NCI-H82 (cell line): ENCODE measurements at regions not wholly inside any gene's neighbourhood (a gene's known extent, or its start where the extent isn't known, plus 50 kb on each side); places are given as distances from the start of the nearest gene placed in this dataset.
A peak's percentile ranks its signal among the peaks of the same experiment; 100 is the strongest.
"Not testable (repeated sequence)": the region's sequence is repeated elsewhere in the genome, so short reads cannot be mapped to it uniquely, and the experiment has no call there.

ENCODE experiments used
- DNase-seq: peaks from one replicate; lab custom pipeline; 2025; lab: John Stamatoyannopoulos, UW

DNA sequence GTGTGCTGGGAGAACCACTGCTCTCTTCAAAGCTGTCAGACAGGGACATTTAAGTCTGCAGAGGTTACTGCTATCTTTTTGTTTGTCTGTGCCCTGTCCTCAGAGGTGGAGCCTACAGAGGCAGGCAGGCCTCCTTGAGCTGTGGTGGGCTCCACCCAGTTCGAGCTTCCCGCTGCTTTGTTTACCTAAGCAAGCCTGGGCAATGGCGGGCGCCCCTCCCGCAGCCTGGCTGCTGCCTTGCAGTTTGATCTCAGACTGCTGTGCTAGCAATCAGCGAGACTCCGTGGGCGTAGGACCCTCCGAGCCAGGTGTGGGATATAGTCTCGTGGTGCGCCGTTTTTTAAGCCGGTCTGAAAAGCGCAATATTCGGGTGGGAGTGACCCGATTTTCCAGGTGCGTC is 164.0 kb downstream of the HRH4 start:
- not testable (repeated sequence) for DNase-seq

DNA sequence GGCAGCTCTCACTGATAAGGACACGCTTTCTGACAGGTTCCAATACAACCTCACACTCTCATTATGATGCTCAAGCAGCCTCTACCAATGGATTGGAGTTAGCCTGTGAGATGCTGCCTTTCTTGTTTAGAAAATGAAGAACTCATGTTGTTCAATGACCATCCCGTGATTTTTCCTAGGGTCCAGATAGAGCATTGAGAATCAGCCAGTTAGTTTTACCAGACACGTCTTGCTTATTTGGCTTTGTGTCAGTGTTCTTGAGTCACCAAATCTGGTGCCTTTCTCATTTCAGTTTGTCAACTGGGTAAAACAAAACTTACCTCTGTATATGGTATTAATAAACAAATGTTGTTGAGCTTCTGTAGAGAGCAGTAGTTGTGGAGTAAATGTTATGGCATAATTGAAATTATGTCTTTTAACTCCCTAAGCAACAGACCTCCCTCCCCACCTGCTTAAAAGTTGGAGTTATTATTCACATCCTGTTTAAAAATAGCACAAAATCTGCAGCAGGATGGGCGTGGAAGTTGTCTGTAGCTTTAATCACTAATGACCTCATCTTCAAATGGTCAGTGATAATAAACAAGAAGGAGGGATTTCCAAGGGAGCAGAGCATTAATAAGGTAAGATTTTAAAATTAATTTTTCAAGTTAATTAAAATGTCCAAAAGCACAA is 167.3 kb downstream of the HRH4 start:
- DNase-seq = no peak

DNA sequence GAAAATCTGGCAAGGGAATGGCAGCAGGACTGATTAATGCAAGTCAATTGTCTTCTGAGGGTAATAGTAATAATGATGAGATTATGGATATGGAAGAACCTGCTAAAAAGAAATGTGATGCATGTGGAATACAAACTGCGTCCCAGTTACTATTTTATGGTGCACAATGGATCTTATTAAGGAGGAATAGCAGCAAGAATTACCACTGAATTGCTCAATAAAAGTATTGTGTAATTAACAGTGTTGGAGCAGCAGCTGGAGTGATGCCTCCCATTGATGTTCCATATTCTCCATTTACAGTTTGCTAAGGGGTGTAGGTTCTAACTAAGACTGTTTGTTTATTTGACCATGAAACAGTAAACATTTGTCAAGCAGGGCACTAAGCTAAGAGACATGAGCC is 167.9 kb downstream of the HRH4 start:
- DNase-seq = no peak

DNA sequence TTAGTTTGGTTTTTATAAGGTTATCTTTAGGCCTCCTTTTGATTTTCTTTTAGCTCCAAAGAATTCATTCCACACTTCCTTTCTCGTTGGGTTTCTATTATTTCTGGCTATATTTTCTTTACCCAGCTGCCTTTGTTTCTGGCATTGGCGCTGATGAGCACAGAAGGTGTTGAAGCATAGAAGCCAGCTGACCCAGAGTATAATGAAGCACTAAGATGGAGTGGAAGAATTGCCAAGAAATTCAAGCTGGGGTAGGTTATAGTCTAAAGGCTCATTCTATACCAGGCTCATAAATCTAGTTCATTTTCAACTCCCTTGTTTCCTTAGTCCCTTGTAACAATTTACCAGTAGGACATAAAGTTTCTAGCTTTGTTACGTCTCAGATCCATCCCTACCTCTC is 169.5 kb downstream of the HRH4 start:
- DNase-seq = no peak

DNA sequence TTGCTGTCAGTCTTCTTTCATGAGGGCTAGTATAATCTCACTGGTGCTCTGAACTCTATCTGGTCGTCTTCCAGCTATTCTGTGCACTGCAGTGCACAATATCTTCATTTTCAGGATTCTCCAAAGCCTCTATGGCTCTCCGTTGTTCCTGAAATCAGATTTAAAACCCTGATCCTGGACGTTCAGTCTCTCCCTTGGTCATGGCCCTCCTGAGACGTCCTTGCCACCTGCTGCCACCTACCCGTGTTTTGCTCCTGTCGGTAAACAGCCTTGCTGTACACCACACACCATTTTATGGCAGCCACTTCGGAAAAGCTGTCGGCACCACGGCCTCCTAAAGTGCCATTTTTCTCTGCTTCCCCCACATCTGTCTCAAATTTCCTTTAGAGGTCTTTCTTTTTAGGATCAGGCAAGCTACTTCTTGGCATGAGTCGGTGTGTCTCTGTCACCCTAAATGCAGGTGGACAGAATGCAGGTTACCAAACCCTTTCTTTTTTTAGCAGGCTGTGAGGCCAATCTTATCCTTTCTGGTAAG is 170.0 kb downstream of the HRH4 start:
- peak; percentile 46 for DNase-seq

DNA sequence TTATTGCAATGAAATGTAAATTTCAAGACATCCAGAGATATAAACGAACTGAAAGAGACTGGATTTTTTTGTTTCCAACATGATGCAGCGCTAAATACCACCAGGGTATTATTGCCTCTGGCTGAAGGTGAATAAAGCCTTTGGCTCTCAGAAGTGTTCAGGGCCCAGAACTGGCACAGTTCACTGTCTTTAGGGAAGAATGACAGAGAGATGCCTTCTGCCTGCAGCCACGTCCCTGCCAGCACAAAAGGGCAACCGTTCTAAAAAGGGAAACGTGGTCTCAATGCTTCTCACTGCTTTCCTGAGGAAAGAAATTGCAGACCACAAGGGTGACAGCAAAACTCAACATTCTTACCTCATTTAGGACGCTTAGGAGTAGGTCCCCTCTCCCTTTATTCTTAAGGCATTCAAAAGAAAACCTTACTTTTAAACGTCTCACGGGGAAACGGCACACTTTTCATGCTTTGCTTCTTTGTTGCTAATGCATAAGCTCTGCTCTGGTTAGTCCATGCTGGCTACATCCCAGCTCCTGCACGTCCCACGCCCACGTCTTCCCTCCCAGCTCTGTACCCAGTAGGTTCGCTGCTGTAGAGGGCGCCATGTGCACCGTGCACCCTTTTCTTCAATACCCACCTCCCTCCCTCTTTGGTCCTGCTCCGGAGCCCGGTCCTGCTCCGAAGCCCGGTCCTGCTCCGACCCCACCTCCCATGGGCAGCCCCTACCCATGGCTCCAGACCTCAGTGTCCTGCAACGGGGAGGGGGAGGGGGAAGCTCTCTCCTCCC is 171.0 kb downstream of the HRH4 start:
- peak; percentile 87 for DNase-seq

DNA sequence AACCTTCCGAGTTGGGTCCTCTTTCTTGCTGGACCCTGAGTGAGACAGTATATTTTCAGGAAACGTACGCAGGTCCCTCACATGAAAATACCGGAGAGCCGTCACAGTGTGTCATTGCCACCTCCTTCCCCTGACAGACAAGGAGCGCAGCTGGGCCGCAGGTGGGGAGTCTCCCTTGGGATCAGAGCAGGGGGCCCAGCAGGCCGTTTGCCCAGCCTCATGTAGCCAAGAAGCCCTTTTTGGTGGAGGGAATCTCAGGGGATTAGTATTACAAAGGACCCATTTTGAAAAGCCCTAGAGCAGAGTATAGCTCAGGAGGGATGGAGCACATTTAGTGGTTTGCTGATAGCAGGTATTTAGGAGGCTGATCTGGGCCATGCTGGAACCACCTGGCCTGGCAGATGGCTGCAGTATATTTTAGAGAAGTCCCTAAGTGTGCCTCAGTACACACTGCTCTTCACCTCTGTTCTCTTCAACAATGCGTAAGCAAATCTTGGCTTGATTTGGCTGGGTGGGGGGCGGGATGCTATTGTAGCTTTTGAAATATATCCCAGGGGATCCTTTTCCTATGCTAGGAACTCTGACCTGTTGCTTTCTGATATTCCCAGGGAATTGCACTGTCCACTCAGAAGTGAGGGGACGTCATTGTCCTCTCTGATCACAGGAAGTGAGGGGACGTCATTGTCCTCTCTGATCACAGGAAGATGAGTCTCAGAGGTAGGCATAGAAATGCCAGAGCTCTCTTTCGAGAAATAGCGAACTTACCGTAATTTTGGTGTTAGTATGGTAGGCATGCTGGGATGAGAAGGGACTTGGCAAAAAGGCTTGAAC is 171.9 kb downstream of the HRH4 start:
- peak; percentile 98 for DNase-seq

DNA sequence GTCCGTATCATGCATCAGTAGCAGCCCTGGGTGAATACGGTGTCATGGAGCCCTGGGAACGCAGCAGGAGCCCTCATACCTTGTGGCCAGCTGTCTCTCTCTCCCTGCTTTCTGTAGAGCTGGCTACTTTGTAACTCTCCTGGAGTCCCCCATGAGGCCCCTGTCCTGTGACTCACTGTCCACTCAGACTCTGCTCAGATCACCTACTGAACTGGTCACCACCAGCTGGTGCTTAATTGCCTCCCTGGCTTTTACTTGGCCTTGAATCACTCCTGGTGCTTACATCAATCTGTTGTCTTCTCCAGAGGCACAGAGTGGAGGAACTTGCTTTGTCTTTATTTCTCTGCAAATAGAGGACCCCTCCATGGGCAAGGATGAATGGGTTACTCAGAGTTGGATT is 172.7 kb downstream of the HRH4 start:
- peak; percentile 66 for DNase-seq

DNA sequence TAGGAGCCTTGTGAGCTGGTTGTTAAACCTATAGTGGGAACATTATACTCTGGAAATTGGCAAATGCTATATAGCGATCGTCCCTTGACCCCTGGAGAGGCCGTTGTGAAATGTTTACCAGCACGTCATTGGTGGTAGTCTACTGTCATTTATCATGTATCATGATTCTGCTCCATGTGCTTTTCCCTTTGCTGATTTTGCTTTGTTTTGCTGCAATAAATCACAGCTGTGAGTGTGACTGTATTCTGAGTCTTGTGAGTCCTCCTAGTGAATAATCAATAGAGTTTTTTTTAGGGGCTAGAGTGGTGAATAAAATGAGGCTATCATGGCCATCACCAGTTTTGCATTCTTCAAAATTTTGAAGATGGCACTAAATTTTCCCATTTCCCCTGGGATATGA is 189.1 kb downstream of the HRH4 start:
- no peak for DNase-seq

DNA sequence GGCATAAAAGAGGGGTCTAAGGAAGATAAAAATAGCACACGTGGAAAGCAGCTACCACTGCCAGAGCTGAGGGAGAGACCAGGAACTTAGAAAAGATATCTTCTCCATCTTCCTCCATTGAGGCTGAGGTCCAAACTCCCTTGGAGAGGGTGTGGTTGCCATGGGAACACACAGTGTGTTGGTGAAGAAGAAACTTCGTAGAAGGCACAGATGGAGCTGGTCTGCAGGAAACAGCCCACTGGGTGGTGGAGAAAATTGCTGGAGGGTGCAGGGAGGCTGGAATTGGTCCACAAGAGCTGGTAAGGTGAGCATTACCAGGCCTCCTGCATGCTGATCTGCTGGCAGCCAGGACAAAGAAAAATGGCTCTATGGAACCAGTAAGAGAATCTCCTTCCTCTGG is 191.0 kb downstream of the HRH4 start:
- DNase-seq = no peak

DNA sequence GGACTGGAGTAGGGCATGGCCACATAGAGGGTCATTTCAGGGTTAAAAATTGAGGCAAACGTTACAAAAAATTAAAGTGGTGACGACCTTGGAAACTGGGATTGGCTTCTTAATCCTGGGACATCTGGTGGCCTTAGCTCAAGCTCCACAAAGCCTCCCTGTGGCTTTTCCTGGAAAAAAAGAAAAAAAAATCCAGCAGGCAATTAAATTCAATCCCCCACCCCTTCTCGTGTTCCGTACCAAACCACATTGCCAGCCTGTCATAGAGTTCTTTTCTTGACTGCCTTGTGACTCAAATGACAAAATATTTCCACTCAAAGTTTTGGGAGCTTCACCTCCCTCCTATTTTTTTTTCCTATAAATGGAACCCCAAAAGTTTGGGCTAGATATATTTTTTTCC is 195.6 kb downstream of the HRH4 start:
- peak; percentile 87 for DNase-seq

DNA sequence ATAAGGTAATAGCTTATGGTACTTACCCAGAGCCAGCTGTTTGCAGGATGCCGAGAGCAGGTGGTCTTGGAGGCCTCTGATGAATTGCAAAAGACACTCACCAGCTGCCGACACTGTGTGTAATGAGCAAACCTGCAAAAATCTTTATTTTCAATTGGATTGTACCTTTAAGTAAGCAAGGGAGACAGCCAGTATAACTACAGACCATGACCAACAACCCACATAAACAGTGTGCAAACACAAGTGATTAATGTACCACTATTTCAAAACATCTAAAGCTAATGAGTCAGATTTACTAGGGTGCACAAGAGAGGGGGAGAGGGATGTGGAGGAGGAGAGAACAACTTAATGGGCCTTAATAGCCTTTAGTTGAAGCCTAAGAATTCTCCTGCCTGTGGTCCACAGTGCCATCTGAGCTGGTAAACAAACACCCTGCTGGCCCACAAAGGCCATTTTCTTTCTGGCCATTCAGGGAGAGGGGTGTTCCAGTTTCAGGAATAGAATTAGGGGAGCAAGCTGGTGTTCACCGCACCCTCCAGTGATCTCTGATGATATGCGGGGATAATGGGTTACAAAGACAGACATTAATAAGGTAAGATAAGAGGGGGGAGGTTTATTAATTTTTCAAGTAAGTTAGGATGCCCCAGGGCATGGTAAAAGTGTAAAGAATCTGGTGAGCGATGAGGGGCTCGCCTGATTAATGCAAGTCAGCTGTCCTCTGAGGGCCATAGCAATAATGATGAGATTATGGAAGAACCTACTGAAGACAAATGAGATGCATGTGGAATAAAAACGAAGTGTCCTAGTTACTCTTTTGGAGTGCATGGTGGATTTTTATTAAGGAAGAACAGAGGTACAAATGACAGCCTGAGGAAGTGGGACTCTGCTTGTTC is 196.4 kb downstream of the HRH4 start:
- peak; percentile 97 for DNase-seq

DNA sequence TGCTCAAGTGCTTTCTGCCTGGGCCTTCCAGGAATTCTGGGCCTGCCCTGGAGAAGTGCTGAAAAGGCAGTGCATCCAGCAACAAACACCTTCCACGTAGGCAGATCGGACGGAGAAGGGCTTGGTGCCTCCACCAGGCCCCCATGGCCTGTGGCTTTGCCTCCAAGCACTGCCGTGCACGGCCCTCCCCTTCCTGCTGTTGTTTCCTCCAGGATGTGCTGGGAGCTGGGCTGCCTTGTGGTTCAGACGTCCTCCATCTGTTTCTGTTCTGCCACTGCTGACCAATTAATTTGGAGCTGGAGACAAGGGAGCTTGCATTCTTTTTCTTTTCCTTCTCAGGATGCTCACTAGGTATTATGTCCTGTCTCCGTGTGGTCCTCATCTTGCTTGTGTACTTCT is 197.0 kb downstream of the HRH4 start:
- DNase-seq = peak; percentile 74

DNA sequence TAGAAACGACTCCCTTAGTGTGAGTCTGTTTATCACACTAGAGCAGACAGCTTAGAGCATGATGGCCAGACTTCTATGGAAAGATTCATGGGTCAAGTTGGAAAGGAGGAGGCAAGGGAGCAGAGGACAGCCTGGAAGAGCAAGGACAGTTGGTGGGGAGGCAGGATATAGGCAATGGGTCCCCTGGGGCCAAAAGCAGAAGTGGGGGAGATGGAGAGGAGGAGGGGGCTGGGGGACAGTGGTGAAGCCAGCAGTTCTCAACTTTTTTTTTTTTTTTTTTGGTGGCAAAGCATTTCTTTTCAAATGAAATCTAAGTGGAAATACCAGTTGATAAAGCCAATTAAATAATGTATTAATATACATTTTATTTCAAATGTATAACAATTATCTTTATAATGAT is 197.9 kb downstream of the HRH4 start:
- DNase-seq = peak; percentile 27

DNA sequence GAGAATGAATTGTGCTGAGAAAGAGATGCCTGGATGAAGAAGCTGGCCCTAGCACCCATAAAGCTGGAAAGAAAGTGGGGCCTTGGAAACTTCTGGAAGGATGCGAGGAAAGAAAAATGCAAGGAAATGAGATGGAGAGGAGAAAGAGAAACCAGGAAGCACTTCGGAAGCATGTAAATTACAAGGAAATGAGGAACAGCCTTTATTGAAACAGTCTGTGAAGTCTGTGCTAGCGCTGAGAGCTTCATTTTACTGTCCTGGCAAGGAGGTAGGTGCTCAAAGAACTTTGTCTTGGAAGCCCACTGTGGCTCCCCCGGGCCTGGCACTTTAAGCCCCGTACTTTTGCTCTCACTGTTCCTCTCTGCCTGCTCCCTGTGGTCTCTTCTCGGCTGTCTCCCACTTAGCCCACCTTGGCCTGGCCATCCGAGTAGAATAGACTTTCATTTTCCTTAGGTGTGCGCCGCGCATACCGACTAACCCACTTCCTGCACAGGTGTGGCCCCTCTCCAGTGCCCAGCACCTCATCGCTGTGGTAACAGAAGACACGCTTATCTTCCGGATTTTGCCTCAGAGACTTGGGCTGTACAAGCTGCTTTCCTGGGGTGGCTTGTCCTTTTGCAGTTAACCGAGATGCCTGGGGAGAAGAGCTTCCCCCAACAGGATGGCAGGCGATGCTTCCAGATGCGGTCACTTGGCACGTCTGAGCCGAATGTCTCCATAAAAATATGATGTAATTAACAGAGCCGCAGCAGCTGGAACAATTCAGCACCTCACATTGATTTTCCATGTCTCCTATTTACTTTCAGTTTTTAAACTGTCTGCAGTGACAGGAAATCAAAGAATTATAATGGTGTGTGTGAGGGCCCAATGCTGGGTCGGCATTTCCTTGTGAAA is 199.6 kb downstream of the HRH4 start:
- no peak for DNase-seq

DNA sequence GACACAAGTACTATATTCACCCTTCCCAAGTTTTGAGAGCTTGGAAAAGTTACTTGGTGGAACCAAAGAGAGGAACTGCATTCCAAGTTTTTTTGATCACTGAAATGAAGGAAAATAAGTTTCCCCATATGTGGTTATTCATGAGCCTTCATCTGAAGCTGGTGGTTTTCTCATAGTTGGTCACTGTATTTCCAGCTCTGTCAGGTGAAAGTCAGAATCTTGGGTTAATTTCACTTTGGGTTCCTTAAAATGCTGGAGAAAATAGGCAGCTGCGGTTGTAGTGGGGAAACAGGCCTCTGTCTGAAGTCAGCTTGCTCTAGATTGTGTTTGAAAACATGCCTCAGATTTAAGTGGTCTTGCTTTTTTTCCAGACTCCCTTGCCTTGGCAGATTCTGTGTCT is 200.5 kb downstream of the HRH4 start:
- DNase-seq = no peak

DNA sequence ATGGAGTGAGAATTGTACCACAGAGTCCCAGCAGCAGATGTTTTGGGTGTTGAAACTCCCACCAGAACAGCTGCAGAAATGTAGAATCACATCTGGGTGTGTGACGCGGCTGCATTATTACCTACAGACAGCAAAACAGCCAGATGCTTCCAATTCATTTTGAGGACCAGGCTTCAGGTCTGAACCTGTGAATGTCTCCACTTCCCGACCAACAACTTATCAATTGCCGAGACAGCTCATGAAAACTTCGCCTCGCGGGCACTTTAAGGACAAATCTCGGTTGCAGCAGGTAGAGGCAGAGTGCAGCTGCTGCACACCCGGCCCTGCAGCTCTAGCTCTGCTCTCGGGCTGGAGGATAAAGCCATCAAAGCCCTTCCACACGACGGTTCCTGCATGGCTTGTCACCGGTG is 202.0 kb downstream of the HRH4 start:
- no peak for DNase-seq

DNA sequence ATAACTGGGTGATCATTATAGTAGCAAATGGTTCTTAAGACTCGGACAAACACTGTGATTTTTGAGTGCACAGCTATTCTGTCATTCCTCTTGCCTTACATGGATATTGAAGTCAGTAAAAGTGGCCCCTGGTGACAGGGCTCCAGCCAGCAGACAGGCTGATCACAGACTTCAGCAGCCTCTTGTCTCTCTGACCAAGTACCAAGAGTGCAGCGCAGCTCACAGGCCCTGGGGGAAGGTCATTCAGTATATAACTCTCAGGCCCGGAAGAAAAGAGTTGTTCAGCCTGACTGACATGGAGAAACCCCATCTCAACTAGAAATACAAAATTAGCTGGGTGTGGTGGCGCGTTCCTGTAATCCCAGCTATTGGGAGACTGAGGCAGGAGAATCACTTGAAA is 202.6 kb downstream of the HRH4 start:
- DNase-seq = no peak

DNA sequence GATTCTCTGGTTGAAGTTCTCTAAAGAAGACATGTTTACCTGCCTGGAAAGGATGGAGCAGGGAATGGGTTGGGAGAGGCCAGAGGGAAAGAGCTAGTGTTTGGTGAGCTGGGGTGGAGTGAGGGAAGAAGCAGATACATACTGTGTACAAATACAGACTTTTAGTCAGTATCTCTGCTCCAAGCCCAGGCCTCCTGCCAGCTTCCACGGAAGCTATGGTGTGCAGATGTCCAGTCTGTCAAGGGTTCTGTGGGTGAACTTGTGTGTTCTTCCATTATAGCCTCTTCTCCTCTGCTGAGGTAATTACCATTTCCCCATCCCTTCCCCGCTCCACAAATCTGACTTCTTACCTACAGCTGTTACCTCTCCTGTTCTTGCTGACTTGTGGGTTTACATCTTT is 208.6 kb downstream of the HRH4 start:
- no peak for DNase-seq

DNA sequence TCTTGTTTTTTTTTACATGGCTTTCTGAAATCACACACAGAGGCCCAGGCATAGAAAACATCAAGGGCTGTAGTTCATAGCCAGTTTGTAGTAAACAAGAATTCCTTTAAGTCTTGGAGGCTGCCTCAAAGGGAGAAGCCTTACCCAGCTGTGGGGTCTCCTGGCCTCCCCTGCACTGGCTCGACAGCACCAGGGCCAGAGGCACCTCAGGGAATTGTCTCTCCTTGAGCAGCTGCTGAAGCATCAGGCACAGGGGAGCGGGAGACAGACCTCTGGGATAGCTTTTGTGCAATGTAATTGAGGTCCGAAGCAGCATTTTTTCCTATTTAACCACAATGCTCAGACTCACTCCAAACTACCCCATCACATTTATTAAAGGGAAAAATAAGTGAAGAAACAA is 209.1 kb downstream of the HRH4 start:
- DNase-seq = peak; percentile 46
